HEK293 (cell line): ENCODE measurements at regions not wholly inside any gene's neighbourhood (a gene's known extent, or its start where the extent isn't known, plus 50 kb on each side); places are given as distances from the start of the nearest gene placed in this dataset.

Source experiments
- CTCF ChIA-PET: fragments of 350-600 bp; formaldehyde crosslinking; extraction: SDS; loops from one replicate; lab custom pipeline; 2021; ENCODE audit warnings: antibody characterized with exemption; lab: Yijun Ruan, JAX
- POLR2A ChIA-PET: fragments of 300-600 bp; formaldehyde crosslinking; extraction: SDS; loops from one replicate; lab custom pipeline; 2020; ENCODE audit warnings: antibody characterized with exemption, inconsistent platforms; lab: Yijun Ruan, JAX
- H3K27ac ChIP-seq: fragments of 200-500 bp; sonication (Bioruptor generic); 2 replicates; pipeline ENCODE4 v1.5.1; 2014; ENCODE audit warnings: low read depth, low read length, control low read depth, inconsistent platforms; ENCODE audit errors: extremely low read depth
- H3K36me3 ChIP-seq, 2 experiments: fragments of 200-500 bp in 1 of 2; sonication (Bioruptor generic) in 1 of 2; 1 replicate in 1 of 2; 2 replicates in 1 of 2; pipeline ENCODE4 v1.5.1; 2014 to 2017; ENCODE audit warnings: inconsistent platforms in 2 of 2, low read length in 2 of 2; ENCODE audit not compliant: control insufficient read depth in 2 of 2, insufficient read depth in 1 of 2
- H3K4me1 ChIP-seq: fragments of 200-500 bp; sonication (Bioruptor generic); 2 replicates; pipeline ENCODE4 v1.5.1; 2014; ENCODE audit warnings: mild to moderate bottlenecking, low read length, inconsistent platforms; ENCODE audit not compliant: control insufficient read depth, insufficient read depth
- H3K4me3 ChIP-seq: 2 replicates; pipeline ENCODE4 v1.5.1; 2011; ENCODE audit warnings: low read depth, mild to moderate bottlenecking, control low read depth, low read length, moderate library complexity
- H3K9me3 ChIP-seq: fragments of 200-500 bp; sonication (Bioruptor generic); 2 replicates; pipeline ENCODE4 v1.5.1; 2014; ENCODE audit warnings: low read depth, low read length, inconsistent platforms; ENCODE audit not compliant: control insufficient read depth, insufficient read depth
- GLI4 ChIP-seq: fragments of 450-650 bp; formaldehyde crosslinking; IDR thresholded peaks from 2 replicates; pipeline ENCODE4 v1.5.1; 2016; ENCODE audit warnings: missing biosample characterization, missing genetic modification characterization
- KLF1 ChIP-seq: fragments of 450-650 bp; formaldehyde crosslinking; IDR thresholded peaks from 2 replicates; pipeline ENCODE4 v1.5.1; 2016; ENCODE audit warnings: missing biosample characterization, missing genetic modification characterization
- SETDB1 ChIP-seq: IDR thresholded peaks from one replicate; pipeline ENCODE4 v1.6.1; 2017; ENCODE audit warnings: mild to moderate bottlenecking, low read length, moderate library complexity, mixed read lengths; ENCODE audit not compliant: insufficient read length
- ZBTB1 ChIP-seq: fragments of 450-650 bp; formaldehyde crosslinking; IDR thresholded peaks from 2 replicates; pipeline ENCODE4 v1.5.1; 2016; ENCODE audit warnings: missing biosample characterization, missing genetic modification characterization
- ZBTB26 ChIP-seq: fragments of 450-650 bp; formaldehyde crosslinking; optimal IDR thresholded peaks from 2 replicates; pipeline ENCODE3; 2016; ENCODE audit warnings: missing biosample characterization, mild to moderate bottlenecking, missing genetic modification characterization
- ZNF18 ChIP-seq: fragments of 450-650 bp; formaldehyde crosslinking; IDR thresholded peaks from 2 replicates; pipeline ENCODE4 v1.5.1; 2016; ENCODE audit warnings: missing biosample characterization, missing genetic modification characterization
- ZNF202 ChIP-seq: fragments of 450-650 bp; formaldehyde crosslinking; IDR thresholded peaks from 2 replicates; pipeline ENCODE4 v1.5.1; 2016; ENCODE audit warnings: missing biosample characterization, missing genetic modification characterization, borderline replicate concordance
- ZNF211 ChIP-seq: fragments of 450-650 bp; formaldehyde crosslinking; IDR thresholded peaks from 2 replicates; pipeline ENCODE4 v1.5.1; 2016; ENCODE audit warnings: low read depth, missing biosample characterization, missing genetic modification characterization
- ZNF223 ChIP-seq: fragments of 450-650 bp; formaldehyde crosslinking; IDR thresholded peaks from 2 replicates; pipeline ENCODE4 v1.5.1; 2016; ENCODE audit warnings: missing biosample characterization, missing genetic modification characterization
- ZNF423 ChIP-seq: fragments of 450-650 bp; formaldehyde crosslinking; IDR thresholded peaks from 2 replicates; pipeline ENCODE4 v1.5.1; 2016; ENCODE audit warnings: missing biosample characterization, missing genetic modification characterization
- ZNF513 ChIP-seq: fragments of 450-650 bp; IDR thresholded peaks from 2 replicates; pipeline ENCODE4 v1.5.1; 2018; ENCODE audit warnings: missing biosample characterization, missing genetic modification characterization
- ZNF624 ChIP-seq: fragments of 450-650 bp; formaldehyde crosslinking; IDR thresholded peaks from 2 replicates; pipeline ENCODE4 v1.5.1; 2017; ENCODE audit warnings: missing biosample characterization, missing genetic modification characterization
- ZNF639 ChIP-seq: fragments of 450-650 bp; formaldehyde crosslinking; IDR thresholded peaks from 2 replicates; pipeline ENCODE4 v1.5.1; 2016; ENCODE audit warnings: missing biosample characterization, missing genetic modification characterization
- ZNF645 ChIP-seq: fragments of 450-650 bp; formaldehyde crosslinking; IDR thresholded peaks from 2 replicates; pipeline ENCODE4; 2016; ENCODE audit warnings: missing biosample characterization, missing genetic modification characterization
- ZSCAN23 ChIP-seq: fragments of 450-650 bp; formaldehyde crosslinking; IDR thresholded peaks from 2 replicates; pipeline ENCODE4 v1.5.1; 2016; ENCODE audit warnings: missing biosample characterization, missing genetic modification characterization
- ZSCAN30 ChIP-seq: fragments of 450-650 bp; IDR thresholded peaks from 2 replicates; pipeline ENCODE4 v1.5.1; 2018; ENCODE audit warnings: missing biosample characterization, mild to moderate bottlenecking, missing genetic modification characterization, moderate library complexity

- Histone ChIP-seq H3K27ac (no peak overlapping the region), H3K4me1 (no peaks in the 10 kb centered on the region), H3K4me3 (no peak overlapping the region), H3K36me3 (no peaks in the 10 kb centered on the region), H3K9me3 (peaks cover 2% of the 10 kb centered on the region)
- TF ChIP-seq ZSCAN23 (tag by site-specific recombination), result no peak
- no peak for TF ChIP-seq KLF1 (tag by site-specific recombination)
- TF ChIP-seq ZNF639, result no peak
- no peak for TF ChIP-seq ZNF18 (tag by site-specific recombination)
- TF ChIP-seq ZNF624 (tag by site-specific recombination), result no peak
- no peak for TF ChIP-seq SETDB1
- TF ChIP-seq ZSCAN30, result no peak
- no peak for TF ChIP-seq ZBTB26
- no peak for TF ChIP-seq ZNF202 (tag by site-specific recombination)
- ChIA-PET CTCF (no interaction called here), POLR2A (no interaction called here)
Measured at GRCh38 chrX:56932653-56933339, 62.5 kb downstream of the SPIN3 start.

GRCh38 chrX:56932106-56932505, 63.2 kb downstream of the SPIN3 start:
- Histone ChIP-seq H3K4me1 (no peaks in the 10 kb centered on the region), H3K36me3 (no peaks in the 10 kb centered on the region), H3K9me3 (peaks cover 2% of the 10 kb centered on the region), H3K27ac (no peak overlapping the region), H3K4me3 (no peak overlapping the region)
- ChIA-PET POLR2A (no interaction called here), CTCF (no interaction called here)
- TF ChIP-seq ZNF223, result no peak
- TF ChIP-seq ZNF645, result no peak
- no peak for TF ChIP-seq ZNF211 (tag by site-specific recombination)
- TF ChIP-seq ZNF513 (tag by site-specific recombination), result no peak
- TF ChIP-seq GLI4 (tag by site-specific recombination), result no peak
- TF ChIP-seq ZBTB1, result no peak
- TF ChIP-seq ZNF423 (tag by site-specific recombination), result no peak
